B cell (primary cell): ENCODE measurements at regions not wholly inside any gene's neighbourhood (a gene's known extent, or its start where the extent isn't known, plus 50 kb on each side); places are given as distances from the start of the nearest gene placed in this dataset.

ENCODE experiments used
- CTCF ChIP-seq: fragments of 200-600 bp; IDR thresholded peaks from one replicate; pipeline ENCODE4 v1.8.0; 2022; ENCODE audit warnings: antibody characterized with exemption, mild to moderate bottlenecking
- EZH2 ChIP-seq: IDR thresholded peaks from 2 replicates; pipeline ENCODE4 v1.6.1; 2012; ENCODE audit warnings: borderline replicate concordance, low read depth, mild to moderate bottlenecking, moderate library complexity, low read length; ENCODE audit not compliant: insufficient read depth, poor library complexity, severe bottlenecking

GRCh38 chr2:5530011-5530696 lies 162.0 kb upstream of the SOX11 start:
- TF ChIP-seq CTCF (no peak), EZH2 (no peak)
